SK-N-SH (cell line): ENCODE measurements at regions not wholly inside any gene's neighbourhood (a gene's known extent, or its start where the extent isn't known, plus 50 kb on each side); places are given as distances from the start of the nearest gene placed in this dataset.

Source experiments
- CTCF ChIA-PET: fragments of 300-600, 350-600 bp; formaldehyde crosslinking; extraction: SDS; loops from one replicate; lab custom pipeline; 2021; lab: Yijun Ruan, JAX
- POLR2A ChIA-PET: fragments of 350-600 bp; sonication (Branson Sonifier 250); formaldehyde crosslinking; extraction: SDS; loops from one replicate; lab custom pipeline; 2020; ENCODE audit warnings: antibody characterized with exemption, inconsistent platforms; lab: Yijun Ruan, JAX
- DNase-seq: peaks from one replicate; pipeline ENCODE4 v3.0.0; 2012
- H2AFZ ChIP-seq: fragments of 200-600 bp; sonication (generic); 2 replicates; pipeline ENCODE4 v1.8.1; 2016; ENCODE audit warnings: antibody characterized with exemption, mild to moderate bottlenecking, low read depth
- H3F3A ChIP-seq: fragments of 200-600 bp; sonication (generic); replicated peaks from 2 replicates; pipeline ENCODE3; 2016; ENCODE audit warnings: antibody characterized with exemption, mild to moderate bottlenecking; ENCODE audit not compliant: insufficient read depth
- H3K27ac ChIP-seq, 2 experiments: fragments of 200-500 bp in 1 of 2; fragments of 200-600 bp in 1 of 2; sonication (Bioruptor generic) in 1 of 2; sonication (generic), shearing (Covaris generic) in 1 of 2; 2 replicates each; pipeline versions ENCODE4 v1.5.1 to v1.6.1; 2014 to 2016; ENCODE audit warnings: low read depth in 2 of 2, inconsistent platforms in 1 of 2, low read length in 1 of 2, mild to moderate bottlenecking in 1 of 2, mixed read lengths in 1 of 2
- H3K27me3 ChIP-seq: fragments of 200-600 bp; sonication (generic), shearing (Covaris generic); 2 replicates; pipeline ENCODE4 v1.6.1; 2016; ENCODE audit warnings: mixed run types; ENCODE audit not compliant: insufficient read depth
- H3K36me3 ChIP-seq, 2 experiments: fragments of 200-500 bp in 1 of 2; fragments of 200-600 bp in 1 of 2; sonication (Bioruptor generic) in 1 of 2; sonication (generic) in 1 of 2; replicated peaks in 1 of 2; 2 replicates each; pipeline versions ENCODE3 to v1.5.1; 2014 to 2016; ENCODE audit warnings: low read length in 1 of 2, mild to moderate bottlenecking in 1 of 2; ENCODE audit not compliant: insufficient read depth in 2 of 2, control insufficient read depth in 1 of 2
- H3K4me1 ChIP-seq, 2 experiments: fragments of 200-500 bp in 1 of 2; fragments of 200-600 bp in 1 of 2; sonication (Bioruptor generic) in 1 of 2; sonication (generic), shearing (Covaris generic) in 1 of 2; 2 replicates each; pipeline versions ENCODE4 v1.5.1 to v1.6.1; 2014 to 2016; ENCODE audit warnings: low read depth in 1 of 2, low read length in 1 of 2, mixed run types in 1 of 2; ENCODE audit not compliant: insufficient read depth in 2 of 2, control insufficient read depth in 1 of 2
- H3K4me2 ChIP-seq: fragments of 200-600 bp; sonication (generic), shearing (Covaris generic); 2 replicates; pipeline ENCODE4 v1.6.1; 2017; ENCODE audit warnings: mixed run types
- H3K4me3 ChIP-seq, 2 experiments: fragments of 200-500 bp in 1 of 2; fragments of 200-600 bp in 1 of 2; sonication (Bioruptor generic) in 1 of 2; sonication (generic), shearing (Covaris generic) in 1 of 2; 2 replicates each; pipeline versions ENCODE4 v1.5.1 to v1.8.1; 2014 to 2016; ENCODE audit warnings: low read depth in 2 of 2, inconsistent platforms in 1 of 2, low read length in 1 of 2, mild to moderate bottlenecking in 1 of 2, mixed read lengths in 1 of 2, moderate library complexity in 1 of 2
- H3K79me2 ChIP-seq: fragments of 200-600 bp; sonication (generic); 2 replicates; pipeline ENCODE4 v1.8.1; 2017; ENCODE audit warnings: mild to moderate bottlenecking; ENCODE audit not compliant: insufficient read depth
- H3K9ac ChIP-seq: fragments of 200-600 bp; sonication (generic); 2 replicates; pipeline ENCODE4 v1.6.1; 2017; ENCODE audit warnings: mixed run types
- H3K9me2 ChIP-seq: fragments of 200-600 bp; sonication (generic); 2 replicates; pipeline ENCODE4 v1.6.1; 2017; ENCODE audit warnings: mixed run types
- H3K9me3 ChIP-seq: fragments of 200-600 bp; sonication (generic); 2 replicates; pipeline ENCODE4 v1.6.1; 2017; ENCODE audit warnings: mixed run types, mild to moderate bottlenecking, moderate library complexity
- H4K20me1 ChIP-seq: fragments of 200-600 bp; sonication (generic); 2 replicates; pipeline ENCODE4 v1.6.1; 2017; ENCODE audit warnings: mild to moderate bottlenecking, mixed run types; ENCODE audit not compliant: insufficient read depth
- GABPA ChIP-seq: IDR thresholded peaks from 2 replicates; pipeline ENCODE4 v1.4.0; 2012; ENCODE audit warnings: low read depth, mild to moderate bottlenecking
- GATA2 ChIP-seq: sonication (generic); formaldehyde crosslinking; IDR thresholded peaks from 2 replicates; pipeline ENCODE4 v1.5.0; 2020; ENCODE audit warnings: mild to moderate bottlenecking, missing genetic modification reagents
- MEF2A ChIP-seq: IDR thresholded peaks from 2 replicates; pipeline ENCODE4 v1.4.0; 2012; ENCODE audit warnings: low read depth, borderline replicate concordance
- MXI1 ChIP-seq: IDR thresholded peaks from 2 replicates; pipeline ENCODE4 v1.6.1; 2012; ENCODE audit warnings: mild to moderate bottlenecking, low read depth, low read length, improper control_type of control experiment
- NRF1 ChIP-seq: IDR thresholded peaks from 2 replicates; pipeline ENCODE4 v1.6.1; 2012; ENCODE audit warnings: low read depth, mild to moderate bottlenecking, low read length
- RAD21 ChIP-seq: IDR thresholded peaks from 2 replicates; pipeline ENCODE4 v1.6.1; 2012; ENCODE audit warnings: mild to moderate bottlenecking, low read length
- RXRA ChIP-seq: IDR thresholded peaks from 2 replicates; pipeline ENCODE4 v1.4.0; 2012; ENCODE audit warnings: low read depth, mild to moderate bottlenecking, borderline replicate concordance
- TEAD4 ChIP-seq: IDR thresholded peaks from 2 replicates; pipeline ENCODE4 v1.4.0; 2012; ENCODE audit warnings: mild to moderate bottlenecking, borderline replicate concordance; ENCODE audit not compliant: insufficient read depth
- WGBS: methylation state at CpG from one replicate; pipeline ENCODE4 v1.1.6; 2017; ENCODE audit warnings: low lambda C conversion rate; 5-methylcytosine and 5-hydroxymethylcytosine counted together
- TF ChIP-seq, protein P1 (sequence below): fragments of 150-350 bp; IDR thresholded peaks from 2 replicates; pipeline ENCODE4 v1.6.1; 2017; ENCODE audit warnings: antibody characterized with exemption, low read length, low read depth, borderline replicate concordance
- TF ChIP-seq, protein P2 (sequence below): IDR thresholded peaks from 2 replicates; pipeline ENCODE4 v1.4.0; 2012; ENCODE audit warnings: low read depth, borderline replicate concordance
- TF ChIP-seq, protein P3 (sequence below): IDR thresholded peaks from 2 replicates; pipeline ENCODE4 v1.4.0; 2012; ENCODE audit warnings: low read depth, borderline replicate concordance
- TF ChIP-seq, protein P4 (sequence below): IDR thresholded peaks from 2 replicates; pipeline ENCODE4; 2012

DNA sequence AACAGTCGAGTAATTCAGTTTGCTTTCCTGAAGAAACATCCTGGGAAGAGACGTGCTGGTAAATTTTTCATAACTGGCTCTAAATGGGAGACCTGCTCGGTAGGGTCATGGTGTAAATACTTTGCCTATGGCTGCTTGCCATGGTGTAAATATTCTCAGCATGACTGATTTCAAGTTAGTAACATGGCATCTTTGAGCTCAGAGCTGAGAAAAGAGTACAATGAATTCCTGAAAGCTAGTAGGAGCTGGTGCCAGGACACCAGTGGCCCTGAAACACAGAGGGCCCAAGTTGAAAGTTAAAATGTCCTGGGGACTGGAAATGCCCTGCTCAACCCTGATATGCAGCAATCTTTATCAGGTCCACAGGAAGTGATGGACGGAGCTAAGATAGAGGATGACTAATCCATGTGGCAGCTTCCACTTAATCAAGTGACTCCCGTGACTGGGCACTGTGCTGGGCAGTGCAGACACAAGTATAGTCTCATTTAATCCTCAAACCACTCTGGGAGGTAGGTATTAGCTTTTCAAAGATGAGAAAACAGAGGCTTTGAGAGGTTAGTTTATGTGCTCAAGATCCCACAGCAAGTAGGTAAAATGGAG, 130.1 kb upstream of the ADAMTS18 start:
- DNase-seq, result no peak
- Histone ChIP-seq H3K4me1 (no peaks in the 10 kb centered on the region), H3K79me2 (no peaks in the 10 kb centered on the region), H3K4me3 (no peak overlapping the region), H3K9me3 (no peaks in the 10 kb centered on the region), H3K27ac (no peak overlapping the region), H4K20me1 (no peaks in the 10 kb centered on the region), H3F3A (no peaks in the 10 kb centered on the region), H3K4me2 (no peak overlapping the region), H3K36me3 (no peaks in the 10 kb centered on the region), H3K27me3 (no peaks in the 10 kb centered on the region), H3K9ac (no peak overlapping the region), H3K9me2 (no peaks in the 10 kb centered on the region), H2AFZ (no peak overlapping the region)
- POLR2A ChIA-PET, result no interaction called here
- CTCF ChIA-PET, result interaction anchor here (2.8 kb wide), 1 partner anchor 19 kb away, joined by 9 read pairs; no protein-coding TSS in a partner anchor
- TF ChIP-seq MXI1, result no peak
- TF ChIP-seq MEF2A, result no peak
- TF ChIP-seq, protein P1, sequence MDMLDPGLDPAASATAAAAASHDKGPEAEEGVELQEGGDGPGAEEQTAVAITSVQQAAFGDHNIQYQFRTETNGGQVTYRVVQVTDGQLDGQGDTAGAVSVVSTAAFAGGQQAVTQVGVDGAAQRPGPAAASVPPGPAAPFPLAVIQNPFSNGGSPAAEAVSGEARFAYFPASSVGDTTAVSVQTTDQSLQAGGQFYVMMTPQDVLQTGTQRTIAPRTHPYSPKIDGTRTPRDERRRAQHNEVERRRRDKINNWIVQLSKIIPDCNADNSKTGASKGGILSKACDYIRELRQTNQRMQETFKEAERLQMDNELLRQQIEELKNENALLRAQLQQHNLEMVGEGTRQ, result no peak
- no peak for TF ChIP-seq TEAD4
- no peak for TF ChIP-seq RXRA
- TF ChIP-seq NRF1, result no peak
- WGBS, result 20% methylated on average over 4 of the region's 5 CpGs

DNA sequence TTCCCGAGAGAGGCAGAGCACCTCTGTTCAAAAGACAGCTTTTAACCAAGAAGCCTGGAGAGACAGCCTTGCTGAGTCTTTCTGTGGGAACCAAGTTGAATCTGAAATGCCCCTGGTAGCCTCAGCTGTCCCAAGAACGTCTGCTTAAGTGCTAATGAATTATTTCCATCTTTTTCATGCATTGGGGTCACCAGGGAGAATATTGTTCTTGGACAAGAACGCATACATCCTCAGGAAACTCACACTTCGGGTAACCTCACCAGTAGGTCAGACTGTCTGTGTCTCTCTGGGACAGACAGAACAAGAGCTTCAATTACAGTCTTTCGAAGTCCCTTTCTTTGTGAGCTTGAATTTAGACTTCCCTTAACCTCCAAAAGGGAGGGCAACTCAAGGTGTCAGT, 134.6 kb upstream of the ADAMTS18 start:
- Histone ChIP-seq H3K79me2 (no peaks in the 10 kb centered on the region), H3K4me1 (no peaks in the 10 kb centered on the region), H3K4me2 (no peak overlapping the region), H3K27me3 (no peaks in the 10 kb centered on the region), H3K9ac (no peak overlapping the region), H3F3A (no peaks in the 10 kb centered on the region), H2AFZ (no peak overlapping the region), H3K4me3 (no peak overlapping the region), H3K36me3 (no peaks in the 10 kb centered on the region), H3K27ac (no peak overlapping the region), H3K9me2 (no peaks in the 10 kb centered on the region), H3K9me3 (no peaks in the 10 kb centered on the region), H4K20me1 (no peaks in the 10 kb centered on the region)
- TF ChIP-seq, protein P2, sequence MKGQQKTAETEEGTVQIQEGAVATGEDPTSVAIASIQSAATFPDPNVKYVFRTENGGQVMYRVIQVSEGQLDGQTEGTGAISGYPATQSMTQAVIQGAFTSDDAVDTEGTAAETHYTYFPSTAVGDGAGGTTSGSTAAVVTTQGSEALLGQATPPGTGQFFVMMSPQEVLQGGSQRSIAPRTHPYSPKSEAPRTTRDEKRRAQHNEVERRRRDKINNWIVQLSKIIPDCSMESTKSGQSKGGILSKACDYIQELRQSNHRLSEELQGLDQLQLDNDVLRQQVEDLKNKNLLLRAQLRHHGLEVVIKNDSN, result no peak
- TF ChIP-seq, protein P3, sequence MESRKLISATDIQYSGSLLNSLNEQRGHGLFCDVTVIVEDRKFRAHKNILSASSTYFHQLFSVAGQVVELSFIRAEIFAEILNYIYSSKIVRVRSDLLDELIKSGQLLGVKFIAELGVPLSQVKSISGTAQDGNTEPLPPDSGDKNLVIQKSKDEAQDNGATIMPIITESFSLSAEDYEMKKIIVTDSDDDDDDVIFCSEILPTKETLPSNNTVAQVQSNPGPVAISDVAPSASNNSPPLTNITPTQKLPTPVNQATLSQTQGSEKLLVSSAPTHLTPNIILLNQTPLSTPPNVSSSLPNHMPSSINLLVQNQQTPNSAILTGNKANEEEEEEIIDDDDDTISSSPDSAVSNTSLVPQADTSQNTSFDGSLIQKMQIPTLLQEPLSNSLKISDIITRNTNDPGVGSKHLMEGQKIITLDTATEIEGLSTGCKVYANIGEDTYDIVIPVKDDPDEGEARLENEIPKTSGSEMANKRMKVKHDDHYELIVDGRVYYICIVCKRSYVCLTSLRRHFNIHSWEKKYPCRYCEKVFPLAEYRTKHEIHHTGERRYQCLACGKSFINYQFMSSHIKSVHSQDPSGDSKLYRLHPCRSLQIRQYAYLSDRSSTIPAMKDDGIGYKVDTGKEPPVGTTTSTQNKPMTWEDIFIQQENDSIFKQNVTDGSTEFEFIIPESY, result no peak
- TF ChIP-seq RXRA (no peak), GATA2 (CRISPR knock-in tag) (no peak), RAD21 (no peak), GABPA (no peak)
- TF ChIP-seq, protein P4, sequence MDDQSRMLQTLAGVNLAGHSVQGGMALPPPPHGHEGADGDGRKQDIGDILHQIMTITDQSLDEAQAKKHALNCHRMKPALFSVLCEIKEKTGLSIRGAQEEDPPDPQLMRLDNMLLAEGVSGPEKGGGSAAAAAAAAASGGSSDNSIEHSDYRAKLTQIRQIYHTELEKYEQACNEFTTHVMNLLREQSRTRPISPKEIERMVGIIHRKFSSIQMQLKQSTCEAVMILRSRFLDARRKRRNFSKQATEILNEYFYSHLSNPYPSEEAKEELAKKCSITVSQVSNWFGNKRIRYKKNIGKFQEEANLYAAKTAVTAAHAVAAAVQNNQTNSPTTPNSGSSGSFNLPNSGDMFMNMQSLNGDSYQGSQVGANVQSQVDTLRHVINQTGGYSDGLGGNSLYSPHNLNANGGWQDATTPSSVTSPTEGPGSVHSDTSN, result no peak
- ChIA-PET CTCF (interaction anchor here (4.6 kb wide), 1 partner anchor 14 kb away, joined by 47 read pairs; no protein-coding TSS in a partner anchor), POLR2A (no interaction called here)
- WGBS, result 11% methylated on average over 5 of the region's 5 CpGs
- no peak for DNase-seq
